Liver (tissue), 7 donors: ENCODE measurements at regions not wholly inside any gene's neighbourhood (a gene's known extent, or its start where the extent isn't known, plus 50 kb on each side); places are given as distances from the start of the nearest gene placed in this dataset.

Experiments used
- DNase-seq: peaks from one replicate; pipeline ENCODE4 v3.0.0-alpha.2; 2017; ENCODE audit warnings: low spot score
- H3K27ac ChIP-seq, 2 donors: one replicate each; pipeline ENCODE4 v1.7.0; 2013; ENCODE audit warnings: inconsistent platforms in 2 of 2, low read length in 2 of 2, control low read depth in 1 of 2, low read depth in 1 of 2, mild to moderate bottlenecking in 1 of 2
- H3K27me3 ChIP-seq, 4 donors: one replicate each; pipeline versions ENCODE4 v1.6.1 to v1.7.0; 2013; ENCODE audit warnings: low read length in 3 of 4, inconsistent platforms in 1 of 4, mild to moderate bottlenecking in 1 of 4, moderate library complexity in 1 of 4; ENCODE audit not compliant: control insufficient read depth in 4 of 4, insufficient read depth in 4 of 4
- H3K36me3 ChIP-seq, 4 donors: one replicate each; pipeline versions ENCODE4 v1.6.1 to v1.7.0; 2013; ENCODE audit warnings: low read length in 3 of 4, mild to moderate bottlenecking in 3 of 4, low read depth in 1 of 4, moderate library complexity in 1 of 4; ENCODE audit not compliant: control insufficient read depth in 4 of 4, insufficient read depth in 3 of 4
- H3K4me1 ChIP-seq, 4 donors: one replicate each; pipeline versions ENCODE4 v1.6.1 to v1.7.0; 2013; ENCODE audit warnings: low read length in 3 of 4, mild to moderate bottlenecking in 3 of 4, moderate library complexity in 1 of 4; ENCODE audit not compliant: control insufficient read depth in 4 of 4, insufficient read depth in 4 of 4
- H3K4me3 ChIP-seq, 3 donors: one replicate each; pipeline versions ENCODE4 v1.6.1 to v1.7.0; 2013; ENCODE audit warnings: low read length in 3 of 3, control low read depth in 1 of 3, low read depth in 1 of 3, mild to moderate bottlenecking in 1 of 3
- H3K9ac ChIP-seq, 2 donors: one replicate each; pipeline ENCODE4 v1.7.0; 2013; ENCODE audit warnings: low read length in 2 of 2, mild to moderate bottlenecking in 2 of 2, moderate library complexity in 2 of 2, control low read depth in 1 of 2, low read depth in 1 of 2
- H3K9me3 ChIP-seq, 4 donors: one replicate each; pipeline versions ENCODE4 v1.6.1 to v1.7.0; 2013; ENCODE audit warnings: low read length in 3 of 4; ENCODE audit not compliant: control insufficient read depth in 4 of 4
- ATF3 ChIP-seq: IDR thresholded peaks from 2 replicates; pipeline ENCODE4 v1.6.1; 2016; ENCODE audit warnings: antibody characterized with exemption
- EGR1 ChIP-seq, 2 donors: IDR thresholded peaks; 2 replicates each; pipeline ENCODE4 v1.6.1; 2016 to 2018; ENCODE audit warnings: antibody characterized with exemption in 2 of 2, low read depth in 2 of 2
- GABPA ChIP-seq, 2 donors: IDR thresholded peaks in 1 of 2; conservative IDR thresholded peaks in 1 of 2; 2 replicates each; pipeline ENCODE4 v1.6.1; 2016; ENCODE audit warnings: antibody characterized with exemption in 2 of 2, mild to moderate bottlenecking in 1 of 2, moderate library complexity in 1 of 2
- RAD21 ChIP-seq, 2 donors: IDR thresholded peaks; 2 replicates each; pipeline ENCODE4 v1.6.1; 2016; ENCODE audit warnings: antibody characterized with exemption in 2 of 2, mild to moderate bottlenecking in 2 of 2
- REST ChIP-seq: IDR thresholded peaks from 2 replicates; pipeline ENCODE4 v1.6.1; 2016; ENCODE audit warnings: antibody characterized with exemption, mild to moderate bottlenecking
- RXRA ChIP-seq, 2 donors: IDR thresholded peaks; 2 replicates each; pipeline ENCODE4 v1.6.1; 2017 to 2018; ENCODE audit warnings: antibody characterized with exemption in 2 of 2, mild to moderate bottlenecking in 1 of 2
- SP1 ChIP-seq: IDR thresholded peaks from 2 replicates; pipeline ENCODE4 v1.6.1; 2018; ENCODE audit warnings: antibody characterized with exemption, mild to moderate bottlenecking
- YY1 ChIP-seq: IDR thresholded peaks from 2 replicates; pipeline ENCODE4 v1.6.1; 2016; ENCODE audit warnings: antibody characterized with exemption, mild to moderate bottlenecking
- WGBS: extraction: QIAGEN DNeasy Blood & Tissue Kit; methylation state at CpG from one replicate; pipeline ENCODE4 v1.1.7; 2013; 5-methylcytosine and 5-hydroxymethylcytosine counted together
- donor health status: healthy.
- donor health status: healthy.
- donor health status: healthy.
- donor health status: healthy.

DNA sequence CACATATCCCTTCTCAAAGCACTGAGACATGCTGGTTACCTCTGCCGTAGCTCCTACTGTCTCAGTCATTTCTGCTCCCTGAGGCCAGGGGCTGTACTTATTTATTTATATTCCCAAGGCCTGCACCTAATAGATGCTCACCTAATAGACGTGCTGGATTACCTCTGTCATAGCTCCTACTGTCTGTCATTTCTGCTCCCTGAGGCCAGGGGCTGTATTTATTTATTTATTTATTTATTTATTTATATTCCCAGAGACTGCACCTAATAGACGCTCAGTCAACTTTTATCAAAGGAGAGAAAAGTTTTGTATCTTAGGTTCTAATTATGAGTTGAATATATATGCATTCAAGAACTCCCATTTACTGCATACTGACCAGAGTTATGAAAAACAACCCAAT lies 414.0 kb upstream of the TRIB2 start:
- Histone ChIP-seq H3K27me3 (no peaks in the 10 kb centered on the region), H3K36me3 (no peaks in the 10 kb centered on the region), H3K4me3 (no peak overlapping the region), H3K9me3 (peaks cover 0 to 8% (median 0%) of the 10 kb centered on the region in 4 donors), H3K27ac (no peak overlapping the region), H3K9ac (no peak overlapping the region), H3K4me1 (no peaks in the 10 kb centered on the region)
- DNase-seq: no peak
- TF ChIP-seq ATF3: no peak
- no peak for TF ChIP-seq GABPA (IDR thresholded peaks at IDR 0.05 in 1 of 2, conservative IDR thresholded peaks at IDR 0.05 in 1 of 2)
- no peak for TF ChIP-seq EGR1 (IDR thresholded peaks at IDR 0.05; ENCODE audit: low read depth in 2 of 2)
- no peak for TF ChIP-seq RXRA (IDR thresholded peaks at IDR 0.05)
- TF ChIP-seq YY1: no peak
- no peak for TF ChIP-seq SP1
- no peak for TF ChIP-seq REST
- WGBS: 95% methylated on average over 3 of the region's 3 CpGs

GRCh38 chr2:12303181-12304030 lies 413.3 kb upstream of the TRIB2 start:
- H3K4me1 ChIP-seq: no peaks in the 10 kb centered on the region
- DNase-seq: no peak
- no peak overlapping the region for H3K9ac ChIP-seq
- H3K27ac ChIP-seq: no peak overlapping the region
- H3K4me3 ChIP-seq: no peak overlapping the region
- no peak for TF ChIP-seq RXRA (IDR thresholded peaks at IDR 0.05)
- TF ChIP-seq EGR1 (IDR thresholded peaks at IDR 0.05; ENCODE audit: low read depth in 2 of 2): no peak
- no peak for TF ChIP-seq ATF3
- no peak for TF ChIP-seq RAD21 (IDR thresholded peaks at IDR 0.05)
- TF ChIP-seq REST: no peak
- no peaks in the 10 kb centered on the region for H3K27me3 ChIP-seq
- peaks cover 0 to 8% (median 0%) of the 10 kb centered on the region in 4 donors for H3K9me3 ChIP-seq
- no peaks in the 10 kb centered on the region for H3K36me3 ChIP-seq
- 69% methylated on average over 7 of the region's 7 CpGs for WGBS
